ENCODE measurements at regions not wholly inside any gene's neighbourhood (a gene's known extent, or its start where the extent isn't known, plus 50 kb on each side); places are given as distances from the start of the nearest gene placed in this dataset.
"Not testable (repeated sequence)": the region's sequence is repeated elsewhere in the genome, so short reads cannot be mapped to it uniquely, and the experiment has no call there.

GRCh38 chr1:146399225-146399624 is 170.4 kb upstream of the NOTCH2NLA start:
- H2BK120ac ChIP-seq (ENCODE audit: low read depth, low read length); H3K4me3 ChIP-seq (ENCODE audit: insufficient read depth, low read depth, low read length); intact Hi-C loops (cut with micrococcal nuclease); CTCF ChIA-PET; BruUV-seq (replicated peaks); H3K4me1 ChIP-seq (ENCODE audit: control insufficient read depth, insufficient read depth, low read length); H3K36me3 ChIP-seq (ENCODE audit: control insufficient read depth, insufficient read depth, low read length); H3K9me1 ChIP-seq (ENCODE audit: insufficient read depth, low read length); H2BK20ac ChIP-seq (ENCODE audit: low read depth, low read length); H4K8ac ChIP-seq (ENCODE audit: low read depth in 2 of 2, low read length in 2 of 2); H4K5ac ChIP-seq (ENCODE audit: low read depth, low read length); H2AK9ac ChIP-seq (replicated peaks; ENCODE audit: low read depth, low read length, poor library complexity); H3K18ac ChIP-seq (ENCODE audit: low read depth, low read length); H3K79me1 ChIP-seq (ENCODE audit: low read depth in 1 of 2, low read length in 2 of 2); H3K23ac ChIP-seq (ENCODE audit: low read depth, low read length); H4K91ac ChIP-seq (ENCODE audit: insufficient read depth, low read depth, low read length); H3K14ac ChIP-seq (replicated peaks; ENCODE audit: low read depth, low read length); in situ Hi-C loops (cut with MboI; ENCODE audit: low sequenced_read_pairs); H3K9ac ChIP-seq (ENCODE audit: low read depth, low read length); POLR2A ChIA-PET (ENCODE audit: unreplicated experiment); H3K4me2 ChIP-seq (ENCODE audit: low read depth, low read length); H3K9me3 ChIP-seq (ENCODE audit: control insufficient read depth, insufficient read depth, low read length); H2BK5ac ChIP-seq (ENCODE audit: low read depth, low read length, poor library complexity, severe bottlenecking); H3K4ac ChIP-seq (ENCODE audit: low read depth, low read length); H4K20me1 ChIP-seq (ENCODE audit: insufficient read depth, low read length); H3K56ac ChIP-seq (ENCODE audit: extremely low read depth, insufficient read depth, low read length); H2AK5ac ChIP-seq (ENCODE audit: low read depth, low read length); H2AFZ ChIP-seq (replicated peaks; ENCODE audit: low read length, poor library complexity); H2BK15ac ChIP-seq (ENCODE audit: low read depth, low read length); dilution Hi-C loops (cut with HindIII; ENCODE audit: low sequenced_read_pairs, unreplicated experiment); H3K27me3 ChIP-seq (ENCODE audit: control insufficient read depth, insufficient read depth, low read length); DNase-seq; H3K27ac ChIP-seq (ENCODE audit: insufficient read depth, low read length); ATAC-seq (ENCODE audit: low read depth): not testable (repeated sequence)
- no CpG with 5 or more reads among the region's 2 CpGs for WGBS, 2 experiments (ENCODE audit: extremely low coverage in 2 of 2, insufficient read length in 1 of 2)

DNA sequence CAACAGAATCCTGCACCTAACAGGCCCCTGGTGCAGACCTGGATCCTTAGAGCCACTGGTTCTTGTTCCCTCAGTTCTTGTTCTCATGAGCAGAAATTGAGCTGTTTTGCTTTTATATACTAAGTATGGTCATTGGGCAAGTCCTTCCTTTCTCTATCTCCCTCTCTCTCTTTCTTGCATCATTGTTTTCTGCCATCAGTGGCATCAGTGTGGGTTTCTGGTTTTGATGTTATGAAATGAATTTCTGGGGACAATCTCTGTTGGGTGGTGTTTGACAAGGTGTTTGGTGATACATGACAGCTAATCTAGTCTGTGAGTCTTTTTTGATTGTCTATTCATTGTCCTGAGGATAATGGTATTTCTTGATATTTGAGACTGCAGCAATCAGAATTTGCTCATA is 168.0 kb upstream of the NOTCH2NLA start:
- H2BK15ac ChIP-seq (ENCODE audit: low read depth, low read length); H3K27ac ChIP-seq (ENCODE audit: insufficient read depth, low read length); H2BK120ac ChIP-seq (ENCODE audit: low read depth, low read length); H3K18ac ChIP-seq (ENCODE audit: low read depth, low read length); DNase-seq; H2AFZ ChIP-seq (replicated peaks; ENCODE audit: low read length, poor library complexity); H3K79me1 ChIP-seq (ENCODE audit: low read depth in 1 of 2, low read length in 2 of 2); ATAC-seq (ENCODE audit: low read depth); H3K23ac ChIP-seq (ENCODE audit: low read depth, low read length); POLR2A ChIA-PET (ENCODE audit: unreplicated experiment); in situ Hi-C loops (cut with MboI; ENCODE audit: low sequenced_read_pairs); H3K14ac ChIP-seq (replicated peaks; ENCODE audit: low read depth, low read length); H3K56ac ChIP-seq (ENCODE audit: extremely low read depth, insufficient read depth, low read length); H2AK9ac ChIP-seq (replicated peaks; ENCODE audit: low read depth, low read length, poor library complexity); BruUV-seq (replicated peaks); CTCF ChIA-PET; H2BK5ac ChIP-seq (ENCODE audit: low read depth, low read length, poor library complexity, severe bottlenecking); H3K4ac ChIP-seq (ENCODE audit: low read depth, low read length); H2AK5ac ChIP-seq (ENCODE audit: low read depth, low read length); H3K9me1 ChIP-seq (ENCODE audit: insufficient read depth, low read length); H4K5ac ChIP-seq (ENCODE audit: low read depth, low read length); H3K9me3 ChIP-seq (ENCODE audit: control insufficient read depth, insufficient read depth, low read length); H3K27me3 ChIP-seq (ENCODE audit: control insufficient read depth, insufficient read depth, low read length); H2BK20ac ChIP-seq (ENCODE audit: low read depth, low read length); H3K4me2 ChIP-seq (ENCODE audit: low read depth, low read length); H4K20me1 ChIP-seq (ENCODE audit: insufficient read depth, low read length); H3K36me3 ChIP-seq (ENCODE audit: control insufficient read depth, insufficient read depth, low read length); H4K8ac ChIP-seq (ENCODE audit: low read depth in 2 of 2, low read length in 2 of 2); H4K91ac ChIP-seq (ENCODE audit: insufficient read depth, low read depth, low read length); intact Hi-C loops (cut with micrococcal nuclease); H3K4me1 ChIP-seq (ENCODE audit: control insufficient read depth, insufficient read depth, low read length); H3K4me3 ChIP-seq (ENCODE audit: insufficient read depth, low read depth, low read length); dilution Hi-C loops (cut with HindIII; ENCODE audit: low sequenced_read_pairs, unreplicated experiment); H3K9ac ChIP-seq (ENCODE audit: low read depth, low read length): not testable (repeated sequence)
